ENCODE measurements at regions not wholly inside any gene's neighbourhood (a gene's known extent, or its start where the extent isn't known, plus 50 kb on each side); places are given as distances from the start of the nearest gene placed in this dataset.
A peak's percentile ranks its signal among the peaks of the same experiment; 100 is the strongest.

GRCh38 chr10:32149252-32149955 is 93.2 kb upstream of the KIF5B start:
- TF ChIP-seq, protein P1, sequence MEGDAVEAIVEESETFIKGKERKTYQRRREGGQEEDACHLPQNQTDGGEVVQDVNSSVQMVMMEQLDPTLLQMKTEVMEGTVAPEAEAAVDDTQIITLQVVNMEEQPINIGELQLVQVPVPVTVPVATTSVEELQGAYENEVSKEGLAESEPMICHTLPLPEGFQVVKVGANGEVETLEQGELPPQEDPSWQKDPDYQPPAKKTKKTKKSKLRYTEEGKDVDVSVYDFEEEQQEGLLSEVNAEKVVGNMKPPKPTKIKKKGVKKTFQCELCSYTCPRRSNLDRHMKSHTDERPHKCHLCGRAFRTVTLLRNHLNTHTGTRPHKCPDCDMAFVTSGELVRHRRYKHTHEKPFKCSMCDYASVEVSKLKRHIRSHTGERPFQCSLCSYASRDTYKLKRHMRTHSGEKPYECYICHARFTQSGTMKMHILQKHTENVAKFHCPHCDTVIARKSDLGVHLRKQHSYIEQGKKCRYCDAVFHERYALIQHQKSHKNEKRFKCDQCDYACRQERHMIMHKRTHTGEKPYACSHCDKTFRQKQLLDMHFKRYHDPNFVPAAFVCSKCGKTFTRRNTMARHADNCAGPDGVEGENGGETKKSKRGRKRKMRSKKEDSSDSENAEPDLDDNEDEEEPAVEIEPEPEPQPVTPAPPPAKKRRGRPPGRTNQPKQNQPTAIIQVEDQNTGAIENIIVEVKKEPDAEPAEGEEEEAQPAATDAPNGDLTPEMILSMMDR (optimal IDR thresholded peaks at IDR 0.05 in 1 of 3, IDR thresholded peaks at IDR 0.05 in 1 of 3, conservative IDR thresholded peaks at IDR 0.05 in 1 of 3; ENCODE audit: extremely low read depth in 1 of 3, insufficient read depth in 2 of 3, low read length in 3 of 3) = peak in 2 of 3 experiments; percentile 18 to 22
- TF ChIP-seq EZH2 (IDR thresholded peaks at IDR 0.05; ENCODE audit: low read length) = no peak
